OCI-M2 (cell line): ENCODE measurements at regions not wholly inside any gene's neighbourhood (a gene's known extent, or its start where the extent isn't known, plus 50 kb on each side); places are given as distances from the start of the nearest gene placed in this dataset.

Experiments
- DNase-seq: peaks from one replicate; lab custom pipeline; 2025; ENCODE audit not compliant: unreplicated experiment; lab: John Stamatoyannopoulos, UW

GRCh38 chr19:30879225-30879624, 470.0 kb downstream of the TSHZ3 start:
- DNase-seq = no peak

- no peak for DNase-seq
These were observed 470.7 kb downstream of the TSHZ3 start for GRCh38 chr19:30878495-30878894.

- DNase-seq = no peak
These were observed 471.5 kb downstream of the TSHZ3 start for GRCh38 chr19:30877661-30878113.

GRCh38 chr19:30873691-30874090, 475.5 kb downstream of the TSHZ3 start:
- DNase-seq = no peak

GRCh38 chr19:30873003-30873402, 476.2 kb downstream of the TSHZ3 start:
- DNase-seq = no peak

- no peak for DNase-seq
These were observed 477.3 kb downstream of the TSHZ3 start for GRCh38 chr19:30871979-30872378.

- DNase-seq = no peak
These were observed 478.4 kb downstream of the TSHZ3 start for GRCh38 chr19:30870876-30871275.

GRCh38 chr19:30865511-30865910, 483.7 kb downstream of the TSHZ3 start:
- no peak for DNase-seq

GRCh38 chr19:30864391-30865215, 484.6 kb downstream of the TSHZ3 start:
- DNase-seq = no peak

- no peak for DNase-seq
These were observed 486.4 kb downstream of the TSHZ3 start for GRCh38 chr19:30862876-30863275.

GRCh38 chr19:30861919-30862318, 487.3 kb downstream of the TSHZ3 start:
- no peak for DNase-seq

GRCh38 chr19:30857966-30858490, 485.8 kb downstream of the ZNF536 start:
- DNase-seq = no peak

GRCh38 chr19:30857388-30857787, 485.2 kb downstream of the ZNF536 start:
- no peak for DNase-seq

GRCh38 chr19:30856786-30857185, 484.6 kb downstream of the ZNF536 start:
- DNase-seq = no peak

GRCh38 chr19:30856376-30856775, 484.2 kb downstream of the ZNF536 start:
- DNase-seq = no peak

- DNase-seq = no peak
These were observed 483.3 kb downstream of the ZNF536 start for GRCh38 chr19:30855442-30855841.

GRCh38 chr19:30854661-30855060, 482.5 kb downstream of the ZNF536 start:
- DNase-seq = no peak

GRCh38 chr19:30854207-30854606, 482.0 kb downstream of the ZNF536 start:
- no peak for DNase-seq

GRCh38 chr19:30853036-30853435, 480.9 kb downstream of the ZNF536 start:
- DNase-seq = no peak

GRCh38 chr19:30852168-30852567, 480.0 kb downstream of the ZNF536 start:
- DNase-seq = no peak

GRCh38 chr19:30851646-30852045, 479.5 kb downstream of the ZNF536 start:
- DNase-seq = no peak

GRCh38 chr19:30848636-30849425, 476.6 kb downstream of the ZNF536 start:
- no peak for DNase-seq
